ENCODE measurements at regions not wholly inside any gene's neighbourhood (a gene's known extent, or its start where the extent isn't known, plus 50 kb on each side); places are given as distances from the start of the nearest gene placed in this dataset.

DNA sequence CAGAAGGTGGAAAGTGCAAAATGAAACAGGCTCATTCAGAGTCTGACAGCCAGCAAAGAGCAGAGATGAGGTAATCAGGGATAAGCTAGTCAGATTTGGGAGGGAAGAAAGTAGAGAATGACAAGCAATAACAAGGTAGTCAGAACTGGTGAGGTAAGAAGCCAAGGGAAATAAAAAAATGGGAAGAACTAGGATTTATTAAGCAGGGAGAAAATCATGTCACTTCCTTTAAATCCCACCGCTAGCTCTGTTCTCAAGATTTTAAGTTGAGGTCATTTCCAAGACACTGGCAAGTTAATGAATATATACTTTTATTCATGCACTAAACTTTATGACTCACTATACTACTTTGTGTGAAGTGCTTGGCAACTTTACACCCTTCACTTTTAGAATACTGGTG lies 1106.8 kb downstream of the IGSF11 start:
- no peak for DNase-seq

DNA sequence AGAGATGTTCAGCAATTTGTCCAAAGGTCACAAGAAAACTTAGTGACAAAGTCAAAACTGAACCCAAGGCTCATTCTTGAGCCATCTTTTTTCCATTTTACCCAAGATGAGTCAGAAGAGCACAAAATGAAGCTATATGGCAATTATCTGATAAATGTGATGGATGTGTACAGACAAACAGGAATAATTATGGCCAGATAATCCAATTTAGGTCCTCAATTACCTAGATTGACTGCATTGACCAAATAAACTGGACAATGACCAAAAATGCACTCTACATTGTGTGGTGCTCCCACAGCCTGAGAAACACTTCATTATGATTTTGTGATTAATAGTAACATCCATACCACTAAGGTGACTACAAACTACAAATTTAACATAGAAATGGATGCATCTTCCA lies 1105.8 kb downstream of the IGSF11 start:
- DNase-seq, result no peak

GRCh38 chr3:117932441-117932840 lies 1102.2 kb downstream of the IGSF11 start:
- no peak for DNase-seq

DNA sequence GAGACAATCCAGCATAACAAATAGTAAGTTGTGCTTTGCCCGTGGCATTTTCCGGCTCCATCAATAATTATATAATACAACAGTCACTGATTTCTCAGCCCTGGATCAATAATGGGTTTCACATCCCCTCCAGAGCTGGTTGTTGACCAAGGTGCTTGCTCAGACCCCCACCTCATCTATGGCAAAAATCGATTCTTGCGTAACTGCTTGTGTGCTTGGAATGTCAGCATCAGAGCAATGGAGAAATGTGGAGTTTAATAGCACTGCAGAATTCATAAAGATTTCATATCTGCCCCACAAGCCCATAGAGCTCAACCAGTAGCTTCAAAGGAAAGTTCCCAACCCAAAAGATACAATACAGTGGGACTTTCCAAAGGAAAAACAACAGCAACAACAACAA lies 1098.5 kb downstream of the IGSF11 start:
- no peak for DNase-seq

GRCh38 chr3:117938974-117939373 lies 1095.7 kb downstream of the IGSF11 start:
- DNase-seq, result no peak

- DNase-seq, result no peak
These were observed 1095.1 kb downstream of the IGSF11 start for GRCh38 chr3:117939425-117940027.

- DNase-seq, result no peak
These were observed 1093.6 kb downstream of the IGSF11 start for GRCh38 chr3:117941015-117941414.

DNA sequence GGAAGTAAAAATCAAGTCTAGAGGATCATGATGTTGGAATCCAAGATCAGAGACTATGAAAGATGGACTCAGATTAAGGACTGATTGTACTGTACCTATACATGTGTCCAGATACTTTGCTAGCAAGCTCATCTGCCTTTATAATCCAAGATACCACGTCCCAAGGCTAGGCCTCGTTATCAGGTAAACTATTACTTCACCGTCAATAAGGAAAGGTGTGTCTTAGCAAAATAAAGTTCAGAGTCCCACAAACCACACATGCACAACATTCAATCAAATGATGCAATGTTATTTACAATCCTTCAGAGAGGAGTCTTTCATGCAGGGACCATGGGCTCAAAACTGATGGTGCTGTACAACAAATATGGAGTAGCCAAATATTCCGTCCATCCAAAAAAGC lies 1092.9 kb downstream of the IGSF11 start:
- no peak for DNase-seq

GRCh38 chr3:117954131-117954530 lies 1080.5 kb downstream of the IGSF11 start:
- no peak for DNase-seq

- DNase-seq, result no peak
These were observed 1079.5 kb downstream of the IGSF11 start for GRCh38 chr3:117955196-117955595.

DNA sequence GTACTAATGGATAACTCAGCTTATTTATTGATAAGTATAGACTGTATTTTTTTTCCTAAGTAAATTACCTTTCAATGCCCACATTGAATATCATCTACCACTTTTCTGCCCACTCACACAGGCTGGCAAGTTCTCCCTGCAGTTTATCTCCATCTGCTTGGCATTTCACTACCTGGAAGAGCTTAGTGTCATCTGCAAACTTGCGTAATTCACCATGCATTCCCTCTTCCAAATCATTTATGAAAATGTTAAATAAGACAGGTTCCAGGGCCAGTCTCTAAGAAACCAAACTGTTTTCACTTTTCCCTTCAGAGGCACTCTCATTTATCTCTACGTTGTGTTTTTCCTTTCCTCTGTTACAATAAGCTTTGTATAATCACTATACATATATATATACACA lies 1076.6 kb downstream of the IGSF11 start:
- DNase-seq, result no peak

DNA sequence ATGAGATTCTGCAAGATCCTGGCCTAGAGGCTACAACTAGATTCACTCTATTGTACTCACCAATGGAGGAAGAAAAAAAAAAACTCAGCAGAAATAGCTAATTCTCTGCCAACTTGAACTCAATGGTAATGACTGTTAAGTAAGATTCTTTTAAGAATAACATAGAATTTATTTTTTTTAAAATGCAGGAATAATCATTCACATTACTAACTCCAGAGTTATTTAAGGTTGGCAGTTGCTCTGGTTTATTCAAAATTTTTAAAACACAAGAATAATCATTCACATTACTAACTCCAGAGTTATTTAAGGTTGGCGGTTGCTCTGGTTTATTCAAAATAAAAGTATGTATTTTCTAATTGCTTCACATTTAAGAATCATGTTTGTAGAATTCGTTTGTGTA lies 1071.9 kb downstream of the IGSF11 start:
- DNase-seq, result no peak

- DNase-seq, result no peak
These were observed 1070.8 kb downstream of the IGSF11 start for GRCh38 chr3:117963858-117964257.

GRCh38 chr3:117964814-117965213 lies 1069.8 kb downstream of the IGSF11 start:
- no peak for DNase-seq

DNA sequence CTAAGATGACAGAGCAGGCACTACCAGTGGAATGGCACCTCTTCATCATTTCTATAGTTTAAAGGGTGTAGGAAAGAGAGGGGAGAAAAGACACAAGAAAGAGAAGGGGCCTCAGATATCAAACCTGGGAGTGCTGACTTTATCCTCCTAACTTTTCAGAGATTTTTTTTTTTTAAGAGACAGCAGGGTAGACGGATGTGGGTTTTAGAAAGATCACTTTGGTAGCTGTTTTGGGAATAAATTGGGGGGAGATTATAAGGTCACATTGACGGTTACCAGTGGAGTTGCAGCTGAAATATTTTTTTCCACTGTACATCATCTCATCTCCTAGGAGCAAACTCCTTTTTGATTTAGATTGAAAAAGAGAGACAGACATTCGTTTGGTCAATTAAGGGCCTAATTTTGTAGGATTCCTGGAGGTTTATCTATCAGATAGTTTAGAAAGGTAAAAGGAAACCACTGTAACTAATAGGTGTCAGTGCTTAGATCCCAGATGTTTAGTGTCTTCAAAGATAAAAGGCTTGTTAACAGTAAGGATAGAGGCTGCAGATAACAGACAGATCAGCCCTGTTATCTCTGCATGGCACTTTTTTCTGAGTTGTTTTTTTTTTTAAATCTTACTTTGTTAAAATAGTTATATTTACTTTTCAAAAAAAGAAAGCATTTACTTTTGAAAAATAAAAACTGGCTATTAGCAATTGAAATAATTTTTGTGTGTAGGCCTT lies 1057.0 kb downstream of the IGSF11 start:
- DNase-seq, result no peak

- DNase-seq, result no peak
These were observed 1055.2 kb downstream of the IGSF11 start for GRCh38 chr3:117979466-117979865.

- DNase-seq, result no peak
These were observed 1047.4 kb downstream of the IGSF11 start for GRCh38 chr3:117987256-117987655.

- DNase-seq, result no peak
These were observed 1044.7 kb downstream of the IGSF11 start for GRCh38 chr3:117989982-117990381.

GRCh38 chr3:117990627-117991026 lies 1044.0 kb downstream of the IGSF11 start:
- no peak for DNase-seq

GRCh38 chr3:117995842-117996437 lies 1038.7 kb downstream of the IGSF11 start:
- DNase-seq, result no peak

- peak; percentile 68 for DNase-seq
These were observed 1037.2 kb downstream of the IGSF11 start for GRCh38 chr3:117997201-117998049.

DNA sequence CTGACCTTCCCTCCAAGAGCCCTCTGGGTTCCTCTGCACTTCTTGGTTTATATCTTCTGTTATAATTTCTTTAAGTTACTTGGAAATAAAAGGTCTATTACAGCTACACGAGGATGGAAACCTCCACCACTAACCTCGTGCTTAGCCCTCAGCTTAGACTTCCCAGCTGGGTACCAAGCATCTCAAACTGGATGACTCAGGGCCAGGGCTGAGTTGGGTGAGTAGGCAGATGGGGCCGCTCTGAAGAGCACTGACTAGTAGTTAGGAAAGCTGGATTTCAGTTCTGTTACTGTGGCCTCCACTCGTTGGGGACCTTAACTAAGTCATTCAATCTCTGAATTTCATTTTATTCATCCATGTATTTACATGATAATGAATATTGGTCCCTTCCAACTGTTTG lies 1036.6 kb downstream of the IGSF11 start:
- no peak for DNase-seq

DNA sequence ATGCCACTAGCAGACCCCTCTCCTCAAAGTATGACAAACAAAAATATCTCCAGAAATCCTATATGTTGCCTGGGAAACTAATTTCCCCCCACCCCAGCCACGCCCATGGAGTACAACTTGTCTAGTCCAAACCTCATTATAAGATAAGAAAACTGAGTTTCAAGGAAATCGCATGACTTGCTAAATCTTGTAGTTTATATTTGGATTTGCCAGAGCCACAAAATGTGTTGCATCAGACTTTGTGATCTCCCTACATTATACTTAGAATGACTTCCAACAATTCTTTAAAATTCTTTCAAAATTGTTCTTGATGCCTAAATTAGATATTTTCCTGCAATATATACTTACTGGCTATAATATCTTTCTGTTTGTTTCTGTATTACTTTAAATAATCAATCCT lies 1034.4 kb downstream of the IGSF11 start:
- no peak for DNase-seq

GRCh38 chr3:118001380-118001779 lies 1033.3 kb downstream of the IGSF11 start:
- DNase-seq, result no peak

All from NCI-H1436 treated with DMSO at 0.1 percent for 48 hours (cell line).